SKM-1 treated with dmso at 0.1 percent for 144 hours (cell line): ENCODE measurements at regions not wholly inside any gene's neighbourhood (a gene's known extent, or its start where the extent isn't known, plus 50 kb on each side); places are given as distances from the start of the nearest gene placed in this dataset.
"Not testable (repeated sequence)": the region's sequence is repeated elsewhere in the genome, so short reads cannot be mapped to it uniquely, and the experiment has no call there.

Source experiments
- DNase-seq: peaks from one replicate; lab custom pipeline; 2025; ENCODE audit not compliant: unreplicated experiment; lab: John Stamatoyannopoulos, UW

DNA sequence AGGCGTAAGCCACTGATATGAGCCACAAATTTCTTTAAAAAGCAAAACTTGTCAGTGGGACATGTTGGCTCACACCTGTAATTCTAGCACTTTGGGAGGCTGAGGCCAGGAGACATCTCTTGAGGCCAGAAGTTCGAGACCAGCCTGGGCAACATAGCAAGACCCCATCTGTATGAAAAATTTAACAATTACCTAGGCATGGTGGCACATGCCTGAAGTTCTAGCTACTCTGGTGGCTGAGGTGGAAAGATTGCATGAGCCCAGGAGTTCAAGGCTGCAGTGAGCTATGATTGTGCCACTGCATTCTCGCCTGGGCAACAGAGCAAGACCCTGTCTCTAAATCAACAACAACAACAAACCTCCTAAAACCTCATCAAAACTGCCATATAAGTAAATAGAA is 147.6 kb upstream of the BARHL2 start:
- no peak for DNase-seq

DNA sequence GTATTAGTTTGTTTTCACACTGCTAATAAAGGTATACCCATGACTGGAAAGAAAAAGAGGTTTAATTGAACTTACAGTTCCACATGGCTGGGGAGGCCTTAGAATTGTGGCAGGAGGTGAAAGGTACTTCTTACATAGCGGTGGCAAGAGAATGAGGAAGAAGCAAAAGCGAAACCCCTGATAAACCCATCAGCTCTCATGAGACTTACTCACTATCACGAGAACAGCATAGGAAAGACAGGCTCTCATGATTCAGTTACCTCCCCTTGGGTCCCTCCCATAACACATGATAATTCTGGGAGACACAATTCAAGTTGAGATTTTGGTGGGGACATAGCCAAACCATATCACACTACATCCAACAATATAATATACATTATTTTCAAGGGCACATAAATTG is 145.7 kb upstream of the BARHL2 start:
- no peak for DNase-seq

DNA sequence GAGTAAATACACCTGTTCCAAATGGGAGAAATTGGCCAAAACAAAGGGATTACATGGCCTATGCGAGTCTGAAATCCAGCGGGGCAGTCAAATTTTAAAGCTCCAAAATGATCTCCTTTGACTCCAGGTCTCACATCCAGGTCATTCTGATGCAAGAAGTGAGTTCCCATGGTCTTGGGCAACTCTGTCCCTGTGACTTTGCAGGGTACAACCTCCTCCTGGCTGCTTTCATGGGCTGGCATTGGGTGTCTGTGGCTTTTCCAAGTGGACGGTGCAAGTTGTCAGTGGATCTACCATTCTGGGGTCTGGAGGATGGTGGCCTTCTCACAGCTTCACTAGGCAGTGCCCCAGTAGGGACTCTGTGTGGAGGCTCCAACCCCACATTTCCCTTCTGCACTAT is 144.3 kb upstream of the BARHL2 start:
- not testable (repeated sequence) for DNase-seq

DNA sequence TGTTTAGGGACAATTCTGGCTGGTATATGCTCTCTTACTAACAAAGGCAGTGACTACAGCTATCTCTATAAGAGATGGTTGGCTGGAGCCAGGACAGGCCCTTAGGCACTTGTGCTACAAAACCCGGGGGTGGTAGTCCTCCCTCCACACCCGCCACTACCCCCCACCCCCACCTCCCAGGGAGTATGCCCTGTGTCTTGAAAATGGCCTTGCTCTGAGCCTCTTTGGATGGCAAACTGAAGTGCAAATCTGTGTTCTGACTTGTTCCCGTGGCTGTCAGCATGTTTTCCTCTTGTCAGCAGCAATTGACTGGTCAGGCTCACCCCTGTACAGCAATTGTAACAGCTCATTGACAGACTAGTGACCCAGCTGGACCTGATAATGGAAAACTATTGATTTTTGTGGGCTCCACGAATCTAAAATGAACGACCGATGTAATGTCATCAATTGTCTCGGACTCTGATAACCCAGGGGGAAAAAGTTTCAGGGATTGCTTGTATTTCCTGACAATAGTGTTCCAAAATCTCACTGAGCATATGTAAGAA is 139.4 kb upstream of the BARHL2 start:
- no peak for DNase-seq

DNA sequence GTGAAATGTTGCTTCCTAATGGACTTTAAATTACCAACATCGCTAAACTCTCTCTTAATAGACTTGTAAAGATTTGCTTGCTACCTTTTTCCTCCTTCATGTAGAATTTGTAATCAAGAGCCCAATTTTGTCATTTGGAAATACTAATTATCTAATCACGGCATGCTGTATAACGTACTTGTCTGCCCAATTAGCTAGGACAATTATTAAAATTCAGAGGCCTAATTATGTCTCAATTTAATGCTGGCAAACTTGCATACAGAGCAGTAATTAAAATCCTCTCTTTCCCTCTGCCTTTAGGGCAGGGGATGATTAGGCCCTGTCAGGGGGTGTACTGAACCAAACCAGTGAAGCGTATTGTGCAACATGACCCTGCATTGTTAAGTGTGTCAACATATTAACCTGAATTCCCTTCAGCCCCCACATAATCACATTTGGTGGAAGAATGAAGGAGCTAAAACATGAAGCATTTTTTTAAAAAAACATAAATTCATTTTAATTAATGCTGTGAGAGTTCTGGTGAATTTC is 137.4 kb upstream of the BARHL2 start:
- no peak for DNase-seq

DNA sequence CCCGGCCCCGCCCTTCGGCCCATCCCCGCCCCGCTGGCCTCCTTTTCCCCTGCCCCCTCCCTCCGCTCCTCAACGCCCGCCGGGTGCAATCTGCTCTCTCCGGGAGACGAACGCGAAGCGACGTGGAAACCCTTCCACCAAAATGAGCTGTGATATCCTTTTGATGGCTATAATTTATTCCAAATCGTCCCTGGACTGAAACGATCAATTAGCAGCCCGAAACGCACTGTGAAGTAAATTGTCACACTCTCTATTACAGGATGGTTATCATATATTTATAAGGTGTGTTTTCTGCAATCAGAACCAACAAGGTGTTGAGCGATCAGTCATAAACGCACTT is 134.6 kb upstream of the BARHL2 start:
- DNase-seq: no peak

DNA sequence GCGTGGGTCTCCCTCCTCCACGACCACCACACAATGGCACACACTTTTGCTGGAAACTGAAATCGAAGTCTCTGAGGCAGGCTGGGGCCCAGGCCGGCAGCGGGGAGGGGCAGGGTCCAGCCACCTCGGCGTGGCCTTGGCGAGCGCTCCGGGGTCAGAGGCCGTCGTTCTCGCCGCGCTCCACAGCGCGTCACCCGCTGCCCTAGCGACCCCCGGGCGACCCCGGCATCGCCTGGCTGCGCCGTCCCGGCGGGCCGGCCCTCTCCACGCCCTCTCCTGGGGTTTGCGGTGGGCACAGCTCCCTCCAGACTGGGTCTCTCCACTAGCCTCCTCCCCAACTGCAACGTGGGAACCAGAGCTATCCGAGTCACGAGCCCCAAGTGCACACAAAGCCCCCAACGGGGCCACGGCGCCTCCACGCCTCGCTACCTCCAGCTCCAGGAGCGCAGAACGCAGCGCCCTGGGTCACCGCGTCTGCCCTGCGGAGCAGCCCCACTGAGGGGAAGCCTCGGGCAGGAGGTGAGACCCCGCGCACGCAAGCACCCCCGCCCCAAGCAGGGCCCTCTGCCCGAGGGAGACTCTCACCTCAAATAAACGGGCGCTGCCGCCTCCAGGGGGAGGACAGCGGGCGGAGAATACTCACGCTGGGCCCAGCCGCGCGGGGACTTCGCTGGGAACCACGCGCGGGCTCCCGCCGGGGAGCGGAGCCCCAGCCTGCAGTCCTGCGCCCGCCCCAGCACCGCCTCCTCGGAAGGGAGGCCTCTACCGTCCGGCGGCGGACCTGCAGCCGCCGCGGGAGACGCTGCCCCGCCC is 134.0 kb upstream of the BARHL2 start:
- DNase-seq: peak; percentile 81

DNA sequence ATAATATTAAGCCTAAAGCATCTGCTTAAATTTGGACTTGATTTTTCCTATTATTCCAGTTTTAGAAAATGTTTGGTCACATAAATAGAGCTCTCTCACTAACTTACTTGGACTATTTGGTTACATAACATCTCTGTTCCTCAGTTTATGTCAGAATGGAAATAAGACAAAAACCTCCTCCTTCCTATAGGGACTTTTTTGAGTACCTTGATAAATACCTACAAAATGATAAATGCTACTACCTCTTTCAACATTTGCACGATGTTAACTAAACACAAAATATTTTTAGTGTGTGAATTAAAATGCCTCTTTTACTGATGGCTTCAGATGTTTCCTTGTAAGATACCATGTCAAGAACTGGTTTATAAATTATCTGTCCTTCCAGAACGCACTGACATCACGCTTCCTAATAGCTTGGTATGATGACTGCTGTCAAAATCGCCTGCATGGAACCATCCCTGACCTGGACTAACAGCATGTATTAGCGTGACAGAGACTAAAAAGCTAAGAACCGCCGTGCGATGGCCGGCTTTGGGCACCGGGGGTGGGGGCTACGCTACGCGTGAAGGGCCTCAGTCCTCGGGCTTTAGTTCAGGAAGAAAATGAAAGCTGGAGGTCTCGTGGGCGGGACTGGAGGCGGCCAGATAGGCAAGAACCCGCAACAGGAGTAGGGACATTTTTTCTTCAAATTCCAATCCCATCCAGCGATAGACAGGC is 133.2 kb upstream of the BARHL2 start:
- peak; percentile 9 for DNase-seq

DNA sequence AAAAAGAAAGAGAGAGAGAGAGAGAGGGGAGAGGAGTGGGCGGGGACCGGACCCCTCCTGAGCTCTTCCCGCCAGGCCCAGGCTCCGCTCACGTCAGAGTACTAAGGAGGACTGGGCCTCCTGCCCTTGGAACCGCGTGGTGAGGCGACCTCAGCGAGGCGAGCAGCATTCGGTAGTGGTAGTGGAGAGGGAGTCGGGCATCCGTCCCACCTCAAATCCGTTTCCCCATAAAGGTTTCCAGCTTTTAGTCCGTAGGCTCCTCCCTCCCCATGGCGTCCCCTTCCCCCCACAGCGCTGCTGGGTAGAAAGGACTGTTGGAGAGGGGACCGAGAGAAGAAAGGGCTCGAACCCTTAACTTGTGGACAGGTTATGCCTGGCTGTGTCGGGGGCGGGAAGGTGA is 124.4 kb upstream of the BARHL2 start:
- no peak for DNase-seq

DNA sequence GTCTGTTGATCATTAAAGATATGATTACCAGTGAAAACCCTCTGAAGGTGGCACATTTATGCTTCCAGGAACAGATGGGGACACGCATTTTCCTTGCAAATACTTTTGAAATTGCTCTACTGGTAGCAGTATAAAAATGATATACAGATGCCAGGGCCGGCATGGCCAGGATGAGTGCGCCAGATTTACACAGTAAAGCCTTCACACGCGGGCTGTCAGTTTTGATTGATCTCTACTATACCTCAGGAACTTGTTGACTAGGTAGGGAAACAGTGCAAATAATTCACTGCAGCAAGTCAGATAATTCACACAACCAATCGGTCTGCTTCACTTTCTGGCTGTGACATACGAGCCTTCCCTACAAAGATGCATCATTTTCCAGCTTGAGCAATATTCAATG is 123.2 kb upstream of the BARHL2 start:
- DNase-seq: no peak

DNA sequence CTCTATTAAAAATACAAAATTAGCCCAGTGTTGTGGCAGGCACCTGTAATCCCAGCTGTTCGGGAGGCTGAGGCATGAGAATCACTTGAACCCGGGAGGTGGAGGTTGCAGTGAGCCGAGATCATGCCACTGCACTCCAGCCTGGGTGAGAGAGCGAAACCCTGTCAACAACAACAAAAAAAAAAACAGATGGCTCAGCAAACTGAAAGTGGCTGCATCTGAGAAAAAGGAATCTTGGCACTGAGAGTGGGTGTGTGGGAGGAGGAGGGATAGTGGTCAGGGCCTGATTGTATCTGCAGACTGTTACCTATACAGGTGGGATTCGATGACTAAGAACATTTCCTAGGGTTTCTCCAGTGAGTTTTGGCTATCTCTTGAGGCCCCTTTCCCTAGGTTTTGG is 122.2 kb upstream of the BARHL2 start:
- no peak for DNase-seq

DNA sequence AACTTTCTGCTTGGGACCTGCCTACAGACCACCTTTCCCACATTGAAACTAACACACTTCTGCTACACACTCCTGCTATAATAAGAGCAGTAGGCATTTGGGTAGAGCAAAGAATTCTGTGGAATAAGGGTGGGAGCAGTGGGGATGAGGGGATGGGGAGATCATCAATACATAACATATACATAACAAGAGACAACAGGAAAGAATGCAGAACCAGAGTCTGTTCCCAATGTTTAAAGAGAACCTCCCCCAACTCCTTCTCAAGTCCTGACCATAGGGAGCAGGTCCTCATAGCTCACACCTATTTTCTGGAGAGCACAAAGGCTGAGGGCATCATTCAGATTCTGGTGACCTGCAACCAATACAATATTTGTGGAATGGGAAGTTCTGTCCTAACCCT is 121.6 kb upstream of the BARHL2 start:
- DNase-seq: no peak

DNA sequence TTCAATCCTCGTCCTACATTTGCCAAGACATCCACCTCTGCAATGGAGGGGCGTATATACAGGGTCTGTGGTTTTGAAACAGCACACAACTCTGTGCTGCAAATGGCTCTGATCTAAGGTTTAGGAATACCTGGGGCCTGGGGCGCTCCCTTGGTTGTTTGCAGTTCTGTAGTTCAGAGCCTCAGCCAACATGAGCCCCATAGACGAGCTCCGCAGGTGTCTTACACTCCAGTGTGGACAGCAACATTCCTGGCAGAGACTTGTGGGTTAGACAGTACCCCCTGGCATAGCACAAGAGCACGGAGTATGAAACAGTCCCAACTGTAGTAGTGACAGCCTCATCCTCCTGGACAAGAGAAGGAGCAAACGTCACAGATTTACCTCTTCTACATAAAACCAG is 120.3 kb upstream of the BARHL2 start:
- no peak for DNase-seq

DNA sequence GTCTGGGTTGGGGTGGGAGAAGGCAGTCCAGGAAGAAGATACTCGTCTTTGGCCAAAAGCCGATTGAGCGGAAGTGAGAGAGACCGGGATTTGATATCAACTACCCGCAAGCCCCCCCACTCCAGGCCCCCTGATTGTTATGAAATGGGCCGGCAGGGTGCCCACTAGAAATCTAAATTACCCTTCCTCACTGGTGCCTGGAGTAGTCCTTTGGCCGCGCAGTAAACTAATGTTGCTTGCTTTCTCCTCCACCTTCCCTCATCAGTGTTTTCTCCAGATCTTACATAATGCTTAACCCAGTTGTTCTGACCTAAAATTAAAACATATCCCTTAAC is 119.2 kb upstream of the BARHL2 start:
- DNase-seq: no peak

DNA sequence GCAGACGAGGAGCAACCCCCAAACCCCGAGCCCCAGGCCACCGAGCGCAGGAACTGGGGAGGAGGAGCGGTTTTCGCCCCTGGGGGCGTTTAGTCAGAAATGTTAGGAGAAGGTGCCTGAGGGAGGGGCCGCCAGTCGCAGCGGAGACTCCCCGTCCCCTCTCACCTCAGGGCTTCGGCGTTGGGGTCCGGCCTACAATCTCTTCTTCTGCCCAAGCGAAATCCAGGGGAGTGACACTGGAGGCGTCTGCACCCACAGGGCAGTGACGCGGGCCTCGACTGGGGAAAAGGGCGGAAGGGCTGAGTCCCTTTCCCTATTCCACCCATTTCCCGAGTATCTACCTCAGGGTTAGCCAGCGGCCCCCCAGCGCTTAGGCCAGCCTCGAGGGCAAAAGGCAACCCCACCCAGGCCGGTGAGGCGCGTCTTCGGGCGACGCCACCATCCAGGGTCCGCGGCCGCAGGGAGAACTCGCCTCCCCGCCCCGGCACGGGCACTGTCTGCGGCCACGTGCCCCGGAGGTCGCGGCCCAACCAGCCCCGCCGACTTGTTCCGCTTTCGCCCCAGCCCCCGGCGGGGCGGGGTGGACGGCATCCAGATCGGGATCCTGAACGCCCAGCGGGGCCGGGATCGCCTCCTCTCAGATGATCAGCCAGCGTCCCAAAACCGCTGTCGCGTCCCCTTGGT is 118.7 kb upstream of the BARHL2 start:
- DNase-seq: no peak

DNA sequence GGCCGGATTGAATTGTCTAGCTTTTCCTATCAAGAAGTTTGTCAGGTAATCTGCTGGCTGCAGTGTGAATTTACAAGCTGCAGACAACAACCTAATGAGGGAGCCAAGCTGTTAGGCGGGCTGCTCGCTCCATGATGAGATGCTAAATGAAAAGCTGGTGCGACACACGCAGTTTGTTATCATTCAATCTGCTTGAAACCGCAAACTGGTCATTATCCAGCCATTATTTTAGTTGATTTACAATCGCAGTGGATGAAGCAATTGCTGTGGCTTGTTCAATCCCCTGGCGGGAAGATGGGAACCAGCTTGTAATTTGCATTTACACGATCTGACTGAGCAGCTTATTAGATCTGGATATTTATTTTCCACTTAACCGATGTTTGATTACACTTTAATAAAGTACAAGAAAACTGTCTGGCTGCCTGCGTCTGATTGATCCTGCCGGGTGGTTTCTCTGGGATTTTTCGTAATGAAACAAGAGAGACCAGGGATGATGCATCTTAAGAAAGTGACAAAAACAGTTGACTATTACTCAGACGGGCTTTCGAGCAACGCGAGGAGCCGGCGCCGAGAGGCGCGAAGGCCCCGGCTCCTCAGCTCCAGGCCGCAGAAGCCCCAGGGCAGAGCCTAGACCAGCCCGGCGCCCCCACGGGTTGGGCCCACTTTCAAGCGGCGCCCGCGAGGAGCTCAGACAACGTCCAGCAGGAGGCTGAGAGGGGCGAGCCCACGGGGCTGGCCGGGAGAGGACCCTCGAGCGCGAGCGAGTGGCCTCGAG is 118.0 kb upstream of the BARHL2 start:
- DNase-seq: no peak

DNA sequence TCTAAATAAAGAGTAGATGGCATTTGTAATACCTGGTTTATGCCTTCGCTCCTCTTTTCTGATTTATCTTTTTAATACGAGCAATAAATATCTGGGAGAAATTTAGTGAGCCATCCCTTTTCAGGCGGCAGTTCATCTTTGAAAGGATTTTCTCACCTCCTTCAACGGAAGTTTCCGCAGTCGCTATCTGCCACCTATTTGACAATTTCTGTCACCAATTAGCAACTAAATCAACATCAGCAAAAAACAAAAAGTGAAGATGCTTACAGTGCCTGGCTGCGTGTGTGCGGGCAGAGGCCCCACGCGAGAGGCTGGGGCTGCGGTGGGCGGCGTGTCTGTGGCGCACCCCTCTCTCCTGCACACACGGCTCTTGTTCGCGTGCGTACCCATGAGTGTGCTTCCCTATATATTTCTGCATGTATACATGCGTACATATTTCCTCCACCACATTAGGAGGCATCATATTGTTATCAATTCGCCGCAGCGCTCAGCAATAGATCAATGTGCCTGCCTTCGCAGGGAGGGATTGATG is 117.3 kb upstream of the BARHL2 start:
- no peak for DNase-seq

DNA sequence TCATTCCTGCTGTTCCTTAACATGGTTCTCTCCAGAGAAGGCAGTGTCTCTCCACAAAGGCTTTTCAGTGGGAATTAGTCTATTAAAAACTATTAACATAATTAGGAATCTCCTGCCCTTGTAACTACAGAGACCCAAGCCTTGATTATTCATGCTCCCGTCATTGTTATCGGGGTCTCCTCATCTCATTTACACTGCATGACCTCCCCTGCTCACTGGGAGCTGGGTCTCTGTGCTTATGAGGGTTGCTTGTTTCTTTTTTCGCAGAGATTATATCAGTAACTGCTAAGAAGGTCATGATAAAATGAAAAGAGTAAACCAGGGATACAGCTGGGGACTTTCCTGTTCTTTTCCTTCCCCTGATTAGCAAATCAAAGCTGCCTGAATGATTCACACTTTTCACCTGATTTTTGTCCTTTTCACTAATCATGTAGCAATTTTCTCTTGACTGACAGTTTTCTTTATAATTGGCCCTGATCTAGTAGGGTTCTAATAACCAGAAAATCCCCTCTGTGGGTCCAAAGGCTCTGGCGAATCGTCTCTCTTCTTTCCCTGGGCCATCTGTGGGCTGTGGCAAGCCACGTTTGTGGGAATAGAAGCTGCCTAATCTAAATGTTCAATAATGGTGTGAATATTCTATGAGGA is 116.5 kb upstream of the BARHL2 start:
- no peak for DNase-seq

DNA sequence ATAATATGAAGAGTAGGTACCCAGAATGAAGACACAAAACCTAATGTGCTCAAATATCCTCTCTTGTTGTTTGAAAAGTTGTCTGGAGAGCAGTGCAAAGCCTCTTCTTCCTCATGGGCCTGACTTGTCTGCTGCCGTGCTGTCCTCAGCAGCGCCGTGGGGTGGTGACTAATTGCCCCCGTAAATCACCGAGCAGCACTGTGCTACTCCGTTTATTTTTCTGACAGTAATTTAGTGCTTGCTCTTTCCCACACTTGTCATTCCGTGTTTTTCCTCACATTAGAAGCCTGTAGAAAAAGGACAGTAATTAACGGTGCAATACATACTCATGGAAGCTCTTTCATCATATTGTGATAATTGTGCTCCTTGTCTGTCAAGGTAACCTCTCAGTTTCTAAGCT is 114.8 kb upstream of the BARHL2 start:
- no peak for DNase-seq

DNA sequence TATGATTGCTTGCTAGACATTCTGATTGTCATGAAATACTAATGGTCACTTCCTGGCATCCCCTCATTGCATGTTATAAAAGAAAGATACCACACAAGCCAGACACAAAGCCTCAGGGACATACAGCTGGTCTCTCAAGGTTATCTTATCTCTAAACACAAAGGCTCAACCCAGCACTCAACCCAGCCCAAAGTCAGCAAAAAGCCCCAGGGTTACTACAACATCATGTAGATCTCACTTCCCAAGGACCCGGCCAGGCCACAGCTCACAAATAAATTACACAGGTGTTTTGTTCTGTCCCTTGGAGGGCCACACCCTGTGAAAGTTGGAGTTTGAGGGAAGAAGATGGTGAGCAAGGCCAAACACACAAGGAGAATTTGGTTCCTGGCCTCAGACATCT is 109.7 kb upstream of the BARHL2 start:
- no peak for DNase-seq
